Mesendoderm (in vitro differentiated cells): ENCODE measurements at regions not wholly inside any gene's neighbourhood (a gene's known extent, or its start where the extent isn't known, plus 50 kb on each side); places are given as distances from the start of the nearest gene placed in this dataset.
"Not testable (repeated sequence)": the region's sequence is repeated elsewhere in the genome, so short reads cannot be mapped to it uniquely, and the experiment has no call there.

Experiments used
- DNase-seq: peaks from one replicate; pipeline ENCODE4 v3.0.0; 2013
- H2AK5ac ChIP-seq: 2 replicates; pipeline ENCODE4 v1.6.1; 2013; ENCODE audit warnings: low read length, inconsistent platforms
- H2BK120ac ChIP-seq: 2 replicates; pipeline ENCODE4 v1.6.1; 2013; ENCODE audit warnings: low read depth, mild to moderate bottlenecking, low read length, moderate library complexity, mixed read lengths
- H2BK15ac ChIP-seq: replicated peaks from 2 replicates; pipeline ENCODE4 v1.6.1; 2013; ENCODE audit warnings: low read depth, mild to moderate bottlenecking, moderate library complexity
- H2BK5ac ChIP-seq: 2 replicates; pipeline ENCODE4 v1.6.1; 2013; ENCODE audit warnings: low read length, inconsistent platforms
- H3K18ac ChIP-seq: 2 replicates; pipeline ENCODE4 v1.6.1; 2013; ENCODE audit warnings: mild to moderate bottlenecking, low read length, mixed read lengths
- H3K23ac ChIP-seq: one replicate; pipeline ENCODE4 v1.6.1; 2013; ENCODE audit warnings: low read length
- H3K27ac ChIP-seq: 2 replicates; pipeline ENCODE4 v1.5.1; 2013; ENCODE audit warnings: low read depth, mild to moderate bottlenecking, inconsistent platforms, low read length, moderate library complexity
- H3K27me3 ChIP-seq: 2 replicates; pipeline ENCODE4 v1.6.1; 2013; ENCODE audit warnings: low read length, control low read depth, mild to moderate bottlenecking, inconsistent platforms; ENCODE audit not compliant: insufficient read depth, poor library complexity
- H3K36me3 ChIP-seq: 2 replicates; pipeline ENCODE4 v1.6.1; 2013; ENCODE audit warnings: low read length, inconsistent platforms; ENCODE audit not compliant: control insufficient read depth, insufficient read depth
- H3K4ac ChIP-seq: one replicate; pipeline ENCODE4 v1.6.1; 2013; ENCODE audit warnings: low read depth, mild to moderate bottlenecking, low read length, moderate library complexity
- H3K4me1 ChIP-seq: 2 replicates; pipeline ENCODE4 v1.6.1; 2013; ENCODE audit warnings: low read depth, low read length, inconsistent platforms; ENCODE audit not compliant: control insufficient read depth
- H3K4me2 ChIP-seq: 2 replicates; pipeline ENCODE4 v1.6.1; 2013; ENCODE audit warnings: low read length
- H3K4me3 ChIP-seq: 2 replicates; pipeline ENCODE4 v1.5.1; 2013; ENCODE audit warnings: mild to moderate bottlenecking, low read length
- H3K56ac ChIP-seq: one replicate; pipeline ENCODE4 v1.6.1; 2013; ENCODE audit warnings: low read length
- H3K79me1 ChIP-seq: 2 replicates; pipeline ENCODE4 v1.6.1; 2013; ENCODE audit warnings: low read length, inconsistent platforms
- H3K79me2 ChIP-seq: 2 replicates; pipeline ENCODE4 v1.6.1; 2013; ENCODE audit warnings: mild to moderate bottlenecking, low read length; ENCODE audit not compliant: control insufficient read depth, insufficient read depth
- H3K9ac ChIP-seq: 2 replicates; pipeline ENCODE4 v1.6.1; 2013; ENCODE audit warnings: low read length, inconsistent platforms
- H4K5ac ChIP-seq: one replicate; pipeline ENCODE4 v1.6.1; 2013; ENCODE audit warnings: low read length
- H4K8ac ChIP-seq: one replicate; pipeline ENCODE4 v1.6.1; 2013; ENCODE audit warnings: low read depth, mild to moderate bottlenecking, control low read depth, low read length, moderate library complexity
- WGBS: extraction: QIAGEN DNeasy Blood & Tissue Kit; methylation state at CpG from one replicate; pipeline ENCODE4 v1.1.7; 2013; ENCODE audit warnings: low lambda C conversion rate, missing lambda C conversion rate; ENCODE audit not compliant: insufficient coverage; ENCODE audit errors: extremely low coverage; 5-methylcytosine and 5-hydroxymethylcytosine counted together

- Histone ChIP-seq H3K23ac (no peak overlapping the region), H3K36me3 (no peaks in the 10 kb centered on the region), H3K4ac (no peak overlapping the region), H3K4me3 (no peak overlapping the region), H3K56ac (no peak overlapping the region), H4K8ac (no peak overlapping the region), H3K18ac (no peak overlapping the region), H3K4me1 (no peaks in the 10 kb centered on the region), H3K79me2 (no peaks in the 10 kb centered on the region), H2AK5ac (no peak overlapping the region), H2BK120ac (no peak overlapping the region), H3K79me1 (no peaks in the 10 kb centered on the region), H2BK15ac (no peak overlapping the region), H3K27ac (no peak overlapping the region), H4K5ac (no peak overlapping the region), H2BK5ac (no peak overlapping the region), H3K27me3 (no peaks in the 10 kb centered on the region), H3K4me2 (no peak overlapping the region), H3K9ac (no peak overlapping the region)
- DNase-seq: peak; percentile 19
Measured at GRCh38 chr13:68897331-68897928, 1210.2 kb upstream of the ATXN8OS start.

GRCh38 chr13:68895696-68896095 is 1211.9 kb upstream of the ATXN8OS start:
- H3K27ac ChIP-seq: no peak overlapping the region
- no peak overlapping the region for H2BK120ac ChIP-seq
- no peak overlapping the region for H3K18ac ChIP-seq
- H3K79me1 ChIP-seq: no peaks in the 10 kb centered on the region
- no peaks in the 10 kb centered on the region for H3K27me3 ChIP-seq
- WGBS: no CpG with 5 or more reads among the region's 1 CpG
- no peak overlapping the region for H4K8ac ChIP-seq
- no peak overlapping the region for H2AK5ac ChIP-seq
- H3K4me2 ChIP-seq: no peak overlapping the region
- no peaks in the 10 kb centered on the region for H3K36me3 ChIP-seq
- H3K4ac ChIP-seq: no peak overlapping the region
- no peak overlapping the region for H3K9ac ChIP-seq
- no peak overlapping the region for H2BK5ac ChIP-seq
- no peak overlapping the region for H3K4me3 ChIP-seq
- no peak overlapping the region for H2BK15ac ChIP-seq
- no peaks in the 10 kb centered on the region for H3K4me1 ChIP-seq
- H4K5ac ChIP-seq: no peak overlapping the region
- peak; percentile 2 for DNase-seq
- no peak overlapping the region for H3K56ac ChIP-seq
- H3K79me2 ChIP-seq: no peaks in the 10 kb centered on the region
- H3K23ac ChIP-seq: no peak overlapping the region

GRCh38 chr13:68893721-68894120 is 1213.9 kb upstream of the ATXN8OS start:
- H3K56ac ChIP-seq, H3K4me1 ChIP-seq, H3K4me3 ChIP-seq, H3K79me2 ChIP-seq, H3K4ac ChIP-seq, H2BK5ac ChIP-seq, H2BK15ac ChIP-seq, H3K9ac ChIP-seq, H3K36me3 ChIP-seq, H3K27ac ChIP-seq, H3K79me1 ChIP-seq, H4K5ac ChIP-seq, H2BK120ac ChIP-seq, H4K8ac ChIP-seq, H3K23ac ChIP-seq, H3K18ac ChIP-seq, H3K4me2 ChIP-seq, H3K27me3 ChIP-seq, H2AK5ac ChIP-seq: not testable (repeated sequence)
- peak; percentile 2 for DNase-seq
- no CpG with 5 or more reads among the region's 2 CpGs for WGBS

GRCh38 chr13:68892596-68892995 is 1215.0 kb upstream of the ATXN8OS start:
- H4K5ac ChIP-seq, H3K9ac ChIP-seq, H3K27me3 ChIP-seq, H2BK15ac ChIP-seq, H3K79me1 ChIP-seq, H3K56ac ChIP-seq, H3K23ac ChIP-seq, H3K27ac ChIP-seq, H3K4me1 ChIP-seq, H3K18ac ChIP-seq, H3K36me3 ChIP-seq, H3K4me2 ChIP-seq, H3K4ac ChIP-seq, H4K8ac ChIP-seq, H2BK5ac ChIP-seq, H2BK120ac ChIP-seq, H3K4me3 ChIP-seq, H3K79me2 ChIP-seq, H2AK5ac ChIP-seq: not testable (repeated sequence)
- no CpG with 5 or more reads among the region's 3 CpGs for WGBS
- DNase-seq: peak; percentile 74

DNA sequence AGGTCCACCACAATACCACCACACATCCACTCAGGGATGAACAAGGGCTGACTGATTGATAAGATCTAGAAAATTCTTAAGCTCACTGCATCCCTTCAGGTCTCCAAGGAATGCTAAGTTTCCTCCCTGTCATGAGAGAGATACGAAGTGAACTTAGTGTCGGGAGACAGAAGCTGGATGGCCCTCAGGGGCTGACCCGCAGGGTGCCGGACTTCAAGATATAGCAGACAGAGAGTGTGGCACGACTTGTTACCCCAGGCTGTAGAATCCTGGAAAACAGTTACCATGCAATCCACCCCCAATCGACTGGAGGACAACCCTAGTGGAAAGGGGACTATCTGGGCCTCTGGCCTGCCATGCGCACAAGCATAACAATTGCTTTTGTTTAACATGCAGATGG is 1217.5 kb upstream of the ATXN8OS start:
- H3K4me1 ChIP-seq, H4K8ac ChIP-seq: not testable (repeated sequence)

GRCh38 chr13:68888832-68889231 is 1218.8 kb upstream of the ATXN8OS start:
- Histone ChIP-seq H3K4me2 (no peak overlapping the region), H3K4me3 (no peak overlapping the region), H3K79me2 (no peaks in the 10 kb centered on the region), H3K79me1 (no peaks in the 10 kb centered on the region), H3K4me1 (no peaks in the 10 kb centered on the region), H4K8ac (no peak overlapping the region), H3K56ac (no peak overlapping the region), H3K18ac (no peak overlapping the region), H3K27ac (no peak overlapping the region), H2BK120ac (peak overlapping the region; percentile 67), H2BK15ac (no peak overlapping the region), H3K4ac (no peak overlapping the region), H2AK5ac (no peak overlapping the region), H4K5ac (no peak overlapping the region), H3K27me3 (no peaks in the 10 kb centered on the region), H3K9ac (no peak overlapping the region), H2BK5ac (no peak overlapping the region), H3K23ac (no peak overlapping the region), H3K36me3 (no peaks in the 10 kb centered on the region)
- no CpG with 5 or more reads among the region's 4 CpGs for WGBS
- DNase-seq: no peak

More for the DNA sequence above, 1217.5 kb upstream of the ATXN8OS start:
- not testable (repeated sequence) for H3K4me3 ChIP-seq, H3K4me2 ChIP-seq, H3K9ac ChIP-seq, H2BK120ac ChIP-seq, H2BK15ac ChIP-seq, H4K5ac ChIP-seq, H3K36me3 ChIP-seq, H3K27ac ChIP-seq, H2AK5ac ChIP-seq, H2BK5ac ChIP-seq, H3K56ac ChIP-seq, H3K79me2 ChIP-seq, H3K27me3 ChIP-seq, H3K4ac ChIP-seq, H3K79me1 ChIP-seq, H3K18ac ChIP-seq, H3K23ac ChIP-seq
- no CpG with 5 or more reads among the region's 7 CpGs for WGBS
- DNase-seq: peak; percentile 2
